ENCODE measurements at regions not wholly inside any gene's neighbourhood (a gene's known extent, or its start where the extent isn't known, plus 50 kb on each side); places are given as distances from the start of the nearest gene placed in this dataset.

DNA sequence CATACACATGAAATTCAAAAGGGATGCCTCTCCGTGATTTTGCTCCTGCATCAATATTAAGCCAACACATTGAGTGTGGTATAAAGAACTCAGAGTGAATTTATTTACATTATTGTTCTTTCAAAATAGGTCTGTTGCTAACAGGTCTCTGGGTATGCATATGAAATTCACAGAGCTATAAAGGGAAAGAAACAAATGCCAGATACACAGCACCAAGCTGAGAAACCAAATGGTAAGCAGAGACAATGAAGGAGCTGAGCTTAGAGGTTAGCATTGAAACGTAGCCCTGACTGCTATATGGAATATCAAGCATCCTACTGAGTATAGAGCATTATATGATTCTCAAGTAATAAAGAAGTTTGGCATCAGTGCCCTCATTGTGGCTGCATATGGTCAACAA, 712.9 kb downstream of the NSUN3 start:
- H3K14ac ChIP-seq (ENCODE audit: insufficient read length): no peak overlapping the region
- H4K20me1 ChIP-seq (replicated peaks in 1 of 2; ENCODE audit: control insufficient read depth in 1 of 2, insufficient read depth in 2 of 2, low read length in 2 of 2): no peaks in the 10 kb centered on the region
- no peak overlapping the region for H4K91ac ChIP-seq (replicated peaks; ENCODE audit: insufficient read length, low read length)
- no peaks in the 10 kb centered on the region for H3K23me2 ChIP-seq (ENCODE audit: low read depth, low read length)
- no peak overlapping the region for H3K27ac ChIP-seq (ENCODE audit: low read depth, low read length)
- WGBS, 2 experiments (ENCODE audit: extremely low coverage in 1 of 2, insufficient coverage in 1 of 2, insufficient read length in 1 of 2, insufficient replicate concordance in 2 of 2, low coverage in 1 of 2, low lambda C conversion rate in 2 of 2, missing lambda C conversion rate in 1 of 2): 93% methylated on average over 2 of the region's 2 CpGs; no CpG with 5 or more reads in 1 of the 2 experiments
- no peak overlapping the region for H3K4me3 ChIP-seq (ENCODE audit: extremely low read depth in 1 of 4, insufficient read depth in 2 of 4, low read depth in 3 of 4, low read length in 4 of 4)
- H3K4ac ChIP-seq (replicated peaks; ENCODE audit: insufficient read length, low read depth, low read length): no peak overlapping the region
- no peaks in the 10 kb centered on the region for H3K9me3 ChIP-seq (ENCODE audit: insufficient read depth in 2 of 2, low read depth in 1 of 2, low read length in 1 of 2)
- no peaks in the 10 kb centered on the region for H3K79me1 ChIP-seq (ENCODE audit: low read depth, low read length)
- TF ChIP-seq RAD21 (IDR thresholded peaks at IDR 0.05 in 1 of 2, conservative IDR thresholded peaks at IDR 0.05 in 1 of 2; ENCODE audit: low read depth in 2 of 2, low read length in 2 of 2): no peak
- TF ChIP-seq MAX (IDR thresholded peaks at IDR 0.05): no peak
- no peak for TF ChIP-seq CREB1 (IDR thresholded peaks at IDR 0.05)
- no peak for TF ChIP-seq ZNF274 (IDR thresholded peaks at IDR 0.05; ENCODE audit: borderline replicate concordance, extremely low read depth, low read length)
- TF ChIP-seq ATF2 (IDR thresholded peaks at IDR 0.05; ENCODE audit: low read length): no peak
- TF ChIP-seq GABPA (IDR thresholded peaks at IDR 0.05; ENCODE audit: borderline replicate concordance, insufficient read depth, low read length): no peak
- no peak for TF ChIP-seq KDM5A (IDR thresholded peaks at IDR 0.05; ENCODE audit: low read length)
- no peak for TF ChIP-seq YY1 (IDR thresholded peaks at IDR 0.05; ENCODE audit: low read depth, low read length)
- no peak for TF ChIP-seq CBX5 (IDR thresholded peaks at IDR 0.05; ENCODE audit: low read depth, low read length)
- no peak overlapping the region for H4K8ac ChIP-seq (ENCODE audit: extremely low read depth, insufficient read depth, low read length)
- H2BK20ac ChIP-seq (ENCODE audit: low read length): no peak overlapping the region
- no peak overlapping the region for H3K9ac ChIP-seq (replicated peaks in 1 of 4; ENCODE audit: extremely low read depth in 1 of 4, low read depth in 3 of 4, low read length in 3 of 4)
- DNase-seq (ENCODE audit: low read depth in 1 of 2, low spot score in 2 of 2) (no peak), FAIRE-seq (no peak)
- no peak overlapping the region for H3K23ac ChIP-seq (ENCODE audit: insufficient read length)
- POLR2A ChIA-PET (ENCODE audit: partially characterized antibody): no interaction called here
- no peaks in the 10 kb centered on the region for H3K36me3 ChIP-seq (ENCODE audit: control insufficient read depth in 2 of 4, insufficient read depth in 4 of 4, low read length in 3 of 4)
- H2BK15ac ChIP-seq (ENCODE audit: low read length): no peak overlapping the region
- CTCF ChIA-PET (ENCODE audit: partially characterized antibody): interaction anchor here (0.5 to 1.6 kb wide), 5 partner anchors 9 to 725 kb away, joined by 3 to 9 read pairs (median 3); no protein-coding TSS in a partner anchor
- H3K56ac ChIP-seq (replicated peaks; ENCODE audit: insufficient read length, low read depth, low read length): no peak overlapping the region
- H3K4me2 ChIP-seq (ENCODE audit: insufficient read depth in 1 of 2, low read depth in 2 of 2, low read length in 2 of 2): no peak overlapping the region
- H2BK12ac ChIP-seq (ENCODE audit: low read depth, low read length): no peak overlapping the region
- no peak overlapping the region for H2BK5ac ChIP-seq (ENCODE audit: low read depth, low read length)
- H3K4me1 ChIP-seq (replicated peaks in 1 of 4; ENCODE audit: control insufficient read depth in 3 of 4, insufficient read depth in 4 of 4, low read length in 3 of 4): no peaks in the 10 kb centered on the region
- H3K18ac ChIP-seq (ENCODE audit: extremely low read depth, low read length): no peak overlapping the region
- no peak overlapping the region for H2BK120ac ChIP-seq (replicated peaks; ENCODE audit: low read depth, low read length)
- no peak overlapping the region for H4K5ac ChIP-seq (ENCODE audit: insufficient read length, low read depth, low read length)
- H2AK5ac ChIP-seq (ENCODE audit: low read depth, low read length): no peak overlapping the region
- H3K27me3 ChIP-seq (replicated peaks in 1 of 4; ENCODE audit: control insufficient read depth in 3 of 4, extremely low read depth in 1 of 4, insufficient read depth in 3 of 4, low read length in 3 of 4): no peaks in the 10 kb centered on the region
- no peaks in the 10 kb centered on the region for H3K79me2 ChIP-seq (ENCODE audit: control insufficient read depth in 1 of 2, insufficient read depth in 2 of 2, low read length in 2 of 2)
- H2AFZ ChIP-seq (ENCODE audit: low read length): no peak overlapping the region

Measured in H1 (cell line).